ENCODE measurements at regions not wholly inside any gene's neighbourhood (a gene's known extent, or its start where the extent isn't known, plus 50 kb on each side); places are given as distances from the start of the nearest gene placed in this dataset.

DNA sequence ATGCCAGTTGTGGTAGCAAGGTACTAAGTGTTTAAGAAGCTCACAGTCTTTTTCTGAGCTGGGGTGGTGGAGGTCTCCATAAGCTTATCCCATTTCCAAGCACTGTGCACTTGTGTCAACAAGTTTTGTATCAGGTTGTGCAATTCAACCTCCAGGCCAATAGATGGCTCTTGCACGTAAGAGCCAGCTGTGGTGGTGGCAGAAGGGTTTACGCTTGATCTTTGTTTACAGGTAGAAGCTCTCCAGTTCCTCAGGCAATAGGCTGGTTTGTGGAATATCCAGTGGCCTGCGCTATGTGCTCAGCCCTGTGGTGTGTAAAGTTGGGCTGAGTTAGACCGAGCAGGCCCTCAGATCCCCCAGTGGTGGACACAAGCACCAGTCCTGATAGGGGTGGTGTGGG lies 89.7 kb upstream of the CNTNAP5 start:
- Mint-ChIP-seq H3K27ac (no peak overlapping the region), H3K4me3 (no peak overlapping the region), H3K27me3 (ENCODE audit: low read depth) (no peaks in the 10 kb centered on the region), H3K9me3 (ENCODE audit: insufficient read depth) (no peaks in the 10 kb centered on the region), H3K36me3 (ENCODE audit: low read depth) (no peaks in the 10 kb centered on the region), H3K4me1 (ENCODE audit: low read depth) (no peaks in the 10 kb centered on the region)
- ChIA-PET CTCF (no interaction called here), POLR2A (no interaction called here)
- ATAC-seq (no peak), DNase-seq (no peak)

DNA sequence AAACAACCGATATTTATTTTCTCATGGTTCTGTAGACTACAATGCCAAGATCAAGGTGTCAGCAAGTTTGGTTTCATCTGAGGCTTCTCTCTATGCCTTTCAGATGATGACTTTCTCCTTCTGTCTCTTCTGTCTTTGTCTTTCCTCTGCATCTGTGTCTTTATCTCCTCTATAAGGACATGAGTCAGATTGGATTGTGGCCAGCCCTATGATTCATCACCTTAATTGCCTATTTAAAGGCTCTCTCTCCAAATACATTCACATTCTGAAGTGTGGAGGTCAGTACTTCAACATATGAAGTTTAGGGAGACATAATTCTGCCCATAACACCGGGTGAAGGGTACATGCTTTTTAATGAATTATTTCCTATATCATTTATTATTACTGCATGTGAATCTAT lies 71.2 kb upstream of the CNTNAP5 start:
- ChIA-PET POLR2A (no interaction called here), CTCF (no interaction called here)
- Mint-ChIP-seq H3K4me1 (ENCODE audit: low read depth) (no peaks in the 10 kb centered on the region), H3K9me3 (ENCODE audit: insufficient read depth) (peaks cover 3% of the 10 kb centered on the region), H3K27ac (no peak overlapping the region), H3K27me3 (ENCODE audit: low read depth) (no peaks in the 10 kb centered on the region), H3K4me3 (no peak overlapping the region), H3K36me3 (ENCODE audit: low read depth) (no peaks in the 10 kb centered on the region)
- DNase-seq (no peak), ATAC-seq (no peak)

DNA sequence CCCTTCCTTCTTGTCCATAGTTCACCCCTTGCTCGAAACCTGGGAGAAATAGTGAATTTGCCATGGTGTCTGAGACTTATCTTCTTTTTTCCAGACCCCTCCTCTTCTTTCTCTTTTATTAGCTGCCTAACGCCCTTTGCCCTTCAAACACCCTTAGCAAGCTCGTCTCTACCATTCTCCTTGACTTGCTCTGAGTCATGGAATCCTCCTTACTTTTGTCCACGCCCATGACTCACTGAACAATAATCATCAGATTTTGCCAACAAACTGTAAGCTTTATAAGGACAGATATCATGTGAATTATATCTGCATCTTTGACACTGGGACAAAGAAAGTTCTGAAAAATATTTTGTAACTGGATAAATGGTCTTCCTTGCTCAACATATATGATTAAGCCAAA lies 67.1 kb upstream of the CNTNAP5 start:
- H3K4me3 Mint-ChIP-seq = no peak overlapping the region
- ATAC-seq (no peak), DNase-seq (no peak)
- no peaks in the 10 kb centered on the region for H3K36me3 Mint-ChIP-seq (ENCODE audit: low read depth)
- no peak overlapping the region for H3K27ac Mint-ChIP-seq
- POLR2A ChIA-PET = no interaction called here
- CTCF ChIA-PET = no interaction called here
- no peaks in the 10 kb centered on the region for H3K4me1 Mint-ChIP-seq (ENCODE audit: low read depth)
- H3K27me3 Mint-ChIP-seq (ENCODE audit: low read depth) = no peaks in the 10 kb centered on the region
- H3K9me3 Mint-ChIP-seq (ENCODE audit: insufficient read depth) = peaks cover 12% of the 10 kb centered on the region

DNA sequence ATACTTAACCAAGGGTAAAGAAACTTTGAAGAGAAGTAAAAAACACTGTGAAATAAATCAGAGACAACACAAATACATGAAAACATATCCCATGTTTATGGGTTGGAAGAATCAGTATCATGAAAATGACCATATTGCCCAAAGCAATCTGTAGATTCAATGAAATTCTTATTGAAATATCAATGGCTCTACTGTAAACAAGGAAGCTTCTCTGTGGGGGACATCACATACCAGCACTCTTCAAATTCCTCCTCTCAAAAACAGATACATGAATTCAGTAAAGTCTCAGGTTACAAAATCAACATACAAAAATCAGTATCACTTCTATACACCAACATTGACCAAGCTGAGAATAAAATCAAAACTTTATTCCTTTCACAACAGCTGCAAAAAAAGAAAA lies 63.5 kb upstream of the CNTNAP5 start:
- Mint-ChIP-seq H3K9me3 (ENCODE audit: insufficient read depth) (peaks cover 19% of the 10 kb centered on the region), H3K4me3 (no peak overlapping the region), H3K27me3 (ENCODE audit: low read depth) (no peaks in the 10 kb centered on the region), H3K4me1 (ENCODE audit: low read depth) (no peaks in the 10 kb centered on the region), H3K27ac (no peak overlapping the region), H3K36me3 (ENCODE audit: low read depth) (no peaks in the 10 kb centered on the region)
- no peak for DNase-seq
- POLR2A ChIA-PET = no interaction called here
- CTCF ChIA-PET = no interaction called here
- no peak for ATAC-seq

DNA sequence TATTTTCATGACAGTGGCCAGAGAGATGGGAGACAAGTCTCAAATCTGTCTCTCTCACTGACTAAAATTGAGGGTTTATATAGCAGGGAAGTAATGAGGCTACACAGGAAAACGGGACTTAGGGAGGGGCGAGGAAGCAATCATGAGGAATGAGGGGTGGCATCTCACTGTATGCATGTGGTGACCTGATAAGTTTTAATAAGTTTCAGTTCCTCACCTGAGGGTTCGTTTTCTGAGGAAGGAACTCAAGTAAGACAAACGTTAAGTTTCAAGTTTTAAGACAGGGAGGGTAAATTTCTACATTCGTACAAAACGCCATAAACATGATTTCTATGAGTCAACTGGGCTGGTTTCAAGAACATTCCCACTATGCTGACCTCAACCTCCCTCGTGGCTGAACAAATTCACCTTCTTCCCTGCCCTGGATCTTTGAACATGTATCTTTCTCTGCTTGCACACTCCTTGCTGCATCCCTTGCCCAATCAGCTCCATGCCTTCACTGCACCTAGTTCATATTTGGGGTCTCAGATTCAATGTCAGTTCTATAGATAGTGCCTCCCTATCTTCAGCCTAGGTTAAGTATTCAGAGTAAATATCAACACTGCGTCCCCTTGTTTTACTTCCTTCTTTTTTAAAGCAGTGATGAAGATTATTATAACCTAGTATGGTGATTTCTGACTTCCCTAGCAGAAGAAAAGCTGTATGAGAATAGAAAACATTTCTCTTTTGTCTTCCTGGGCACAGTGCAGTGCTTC lies 53.3 kb upstream of the CNTNAP5 start:
- H3K27me3 Mint-ChIP-seq (ENCODE audit: low read depth) = no peaks in the 10 kb centered on the region
- ChIA-PET CTCF (no interaction called here), POLR2A (no interaction called here)
- H3K27ac Mint-ChIP-seq = no peak overlapping the region
- ATAC-seq (no peak), DNase-seq (no peak)
- no peak overlapping the region for H3K4me3 Mint-ChIP-seq
- no peaks in the 10 kb centered on the region for H3K36me3 Mint-ChIP-seq (ENCODE audit: low read depth)
- H3K4me1 Mint-ChIP-seq (ENCODE audit: low read depth) = no peaks in the 10 kb centered on the region
- peaks cover 12% of the 10 kb centered on the region for H3K9me3 Mint-ChIP-seq (ENCODE audit: insufficient read depth)

Measured in activated CD8-positive, alpha-beta T cell treated with anti-CD3 and anti-CD28 coated beads, Interleukin-2, amount 10 ng/mL, durations not matched to agents 7 days and 5 days (primary cell).